ENCODE measurements at regions not wholly inside any gene's neighbourhood (a gene's known extent, or its start where the extent isn't known, plus 50 kb on each side); places are given as distances from the start of the nearest gene placed in this dataset.

DNA sequence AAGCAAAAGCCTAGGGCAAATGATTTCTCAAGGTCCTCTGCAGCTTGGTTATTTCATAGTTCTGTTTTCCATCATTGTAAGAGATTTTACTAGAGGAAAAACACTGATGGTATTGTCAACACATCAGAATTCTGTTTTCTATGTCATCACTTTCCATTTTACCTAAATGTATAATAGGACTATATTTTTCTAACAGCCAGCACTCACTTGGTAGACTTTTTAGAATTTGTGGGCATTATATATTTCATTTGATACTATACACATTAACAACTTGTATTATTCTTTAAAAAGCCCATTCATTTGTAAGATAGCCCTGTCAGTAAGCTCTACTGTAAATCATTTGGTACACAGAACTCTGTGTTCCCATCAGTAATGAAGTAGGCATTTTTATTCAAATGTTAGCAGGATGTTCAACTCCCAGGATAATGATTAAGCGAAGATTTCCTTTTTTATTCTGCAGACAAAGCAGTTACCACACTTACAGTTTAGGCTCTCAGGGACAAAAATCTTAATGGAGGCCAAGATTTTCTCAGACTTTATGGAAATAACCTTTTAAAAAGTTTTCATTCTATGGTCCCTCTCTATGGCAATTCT, 143.6 kb upstream of the TEX13C start:
- no peak for ATAC-seq (ENCODE audit: low read depth)
- H3K9ac ChIP-seq (ENCODE audit: low read length), result no peak overlapping the region
- no peaks in the 10 kb centered on the region for H3K9me3 Mint-ChIP-seq (ENCODE audit: insufficient read depth)
- no peaks in the 10 kb centered on the region for H3K4me1 ChIP-seq (ENCODE audit: control insufficient read depth in 2 of 2, insufficient read depth in 2 of 2, low read length in 2 of 2)
- no peaks in the 10 kb centered on the region for H3K36me3 ChIP-seq (replicated peaks in 1 of 2; ENCODE audit: control extremely low read depth in 1 of 2, control insufficient read depth in 1 of 2, extremely low read depth in 1 of 2, insufficient read depth in 2 of 2, low read length in 1 of 2)
- H3K4me3 ChIP-seq (ENCODE audit: control extremely low read depth in 1 of 5, extremely low read depth in 1 of 5, insufficient read depth in 1 of 5, low read depth in 2 of 5, low read length in 4 of 5), result no peak overlapping the region
- WGBS (ENCODE audit: insufficient coverage), result no CpG with 5 or more reads among the region's 1 CpG
- intact Hi-C loops (cut with micrococcal nuclease), result no loop called here
- POLR2A ChIA-PET, result no interaction called here
- no peak overlapping the region for H3K27ac ChIP-seq (ENCODE audit: low read length in 2 of 2)
- no peaks in the 10 kb centered on the region for H3K27me3 Mint-ChIP-seq
- H4K20me1 ChIP-seq (ENCODE audit: control insufficient read depth, insufficient read depth, low read length, poor library complexity, severe bottlenecking), result no peaks in the 10 kb centered on the region
- H3K4me3 Mint-ChIP-seq, result no peak overlapping the region
- no peak overlapping the region for H3K4me2 ChIP-seq (replicated peaks; ENCODE audit: low read depth, low read length, poor library complexity, severe bottlenecking)
- CTCF ChIA-PET, result no interaction called here
- no peak overlapping the region for H3K27ac Mint-ChIP-seq
- TF ChIP-seq EZH2 (IDR thresholded peaks at IDR 0.05; ENCODE audit: borderline replicate concordance, insufficient read depth, low read depth, low read length, poor library complexity, severe bottlenecking), result no peak
- TF ChIP-seq, protein P1, sequence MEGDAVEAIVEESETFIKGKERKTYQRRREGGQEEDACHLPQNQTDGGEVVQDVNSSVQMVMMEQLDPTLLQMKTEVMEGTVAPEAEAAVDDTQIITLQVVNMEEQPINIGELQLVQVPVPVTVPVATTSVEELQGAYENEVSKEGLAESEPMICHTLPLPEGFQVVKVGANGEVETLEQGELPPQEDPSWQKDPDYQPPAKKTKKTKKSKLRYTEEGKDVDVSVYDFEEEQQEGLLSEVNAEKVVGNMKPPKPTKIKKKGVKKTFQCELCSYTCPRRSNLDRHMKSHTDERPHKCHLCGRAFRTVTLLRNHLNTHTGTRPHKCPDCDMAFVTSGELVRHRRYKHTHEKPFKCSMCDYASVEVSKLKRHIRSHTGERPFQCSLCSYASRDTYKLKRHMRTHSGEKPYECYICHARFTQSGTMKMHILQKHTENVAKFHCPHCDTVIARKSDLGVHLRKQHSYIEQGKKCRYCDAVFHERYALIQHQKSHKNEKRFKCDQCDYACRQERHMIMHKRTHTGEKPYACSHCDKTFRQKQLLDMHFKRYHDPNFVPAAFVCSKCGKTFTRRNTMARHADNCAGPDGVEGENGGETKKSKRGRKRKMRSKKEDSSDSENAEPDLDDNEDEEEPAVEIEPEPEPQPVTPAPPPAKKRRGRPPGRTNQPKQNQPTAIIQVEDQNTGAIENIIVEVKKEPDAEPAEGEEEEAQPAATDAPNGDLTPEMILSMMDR (IDR thresholded peaks at IDR 0.05), result no peak
- no peak for DNase-seq
- H3K27me3 ChIP-seq (replicated peaks in 1 of 4; ENCODE audit: control extremely low read depth in 1 of 4, control insufficient read depth in 3 of 4, insufficient read depth in 4 of 4, low read length in 3 of 4), result no peaks in the 10 kb centered on the region
- H3K4me1 Mint-ChIP-seq, result no peaks in the 10 kb centered on the region
- H3K9me3 ChIP-seq (ENCODE audit: control extremely low read depth in 1 of 3, control insufficient read depth in 2 of 3, insufficient read depth in 1 of 3, low read length in 2 of 3), result no peaks in the 10 kb centered on the region
- H3K79me2 ChIP-seq (ENCODE audit: control insufficient read depth, insufficient read depth, low read length), result no peaks in the 10 kb centered on the region
- no peak overlapping the region for H2AFZ ChIP-seq (ENCODE audit: insufficient read depth, low read depth, low read length, poor library complexity, severe bottlenecking)

DNA sequence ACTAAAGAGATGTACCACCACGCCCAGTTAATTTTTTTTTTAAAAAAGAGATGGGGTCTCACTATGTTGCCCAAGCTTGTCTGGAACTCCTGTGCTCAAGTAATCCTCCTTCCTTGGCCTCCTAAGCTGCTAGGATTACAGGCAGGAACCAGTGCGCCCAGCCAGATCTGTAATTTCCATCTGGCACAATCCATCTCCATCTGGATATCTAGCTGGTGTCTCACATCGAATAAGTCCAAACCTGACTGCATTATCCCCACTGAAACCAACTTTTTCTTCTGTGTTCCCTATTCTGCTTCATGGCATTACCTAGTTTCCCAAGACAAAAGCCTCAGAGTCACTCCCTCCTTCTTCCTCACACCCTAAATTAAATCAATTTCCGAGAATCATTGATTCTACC, 125.8 kb upstream of the TEX13C start:
- no peak overlapping the region for H3K9ac ChIP-seq (ENCODE audit: low read length)
- H3K79me2 ChIP-seq (ENCODE audit: control insufficient read depth, insufficient read depth, low read length), result no peaks in the 10 kb centered on the region
- no peaks in the 10 kb centered on the region for H3K9me3 ChIP-seq (ENCODE audit: control extremely low read depth in 1 of 3, control insufficient read depth in 2 of 3, insufficient read depth in 1 of 3, low read length in 2 of 3)
- no peak overlapping the region for H2AFZ ChIP-seq (ENCODE audit: insufficient read depth, low read depth, low read length, poor library complexity, severe bottlenecking)
- intact Hi-C loops (cut with micrococcal nuclease), result no loop called here
- H3K36me3 ChIP-seq (replicated peaks in 1 of 2; ENCODE audit: control extremely low read depth in 1 of 2, control insufficient read depth in 1 of 2, extremely low read depth in 1 of 2, insufficient read depth in 2 of 2, low read length in 1 of 2), result no peaks in the 10 kb centered on the region
- ATAC-seq (ENCODE audit: low read depth), result no peak
- DNase-seq, result no peak
- WGBS (ENCODE audit: insufficient coverage), result 67% methylated on average over 1 of the region's 4 CpGs
- H3K4me1 ChIP-seq (ENCODE audit: control insufficient read depth in 2 of 2, insufficient read depth in 2 of 2, low read length in 2 of 2), result no peaks in the 10 kb centered on the region
- Mint-ChIP-seq H3K27me3 (peaks cover 4% of the 10 kb centered on the region), H3K4me1 (no peaks in the 10 kb centered on the region), H3K9me3 (ENCODE audit: insufficient read depth) (no peaks in the 10 kb centered on the region), H3K27ac (no peak overlapping the region), H3K4me3 (no peak overlapping the region)
- CTCF ChIA-PET, result no interaction called here
- H3K27me3 ChIP-seq (replicated peaks in 1 of 4; ENCODE audit: control extremely low read depth in 1 of 4, control insufficient read depth in 3 of 4, insufficient read depth in 4 of 4, low read length in 3 of 4), result no peaks in the 10 kb centered on the region
- no peaks in the 10 kb centered on the region for H4K20me1 ChIP-seq (ENCODE audit: control insufficient read depth, insufficient read depth, low read length, poor library complexity, severe bottlenecking)
- POLR2A ChIA-PET, result no interaction called here
- no peak overlapping the region for H3K27ac ChIP-seq (ENCODE audit: low read length in 2 of 2)
- no peak overlapping the region for H3K4me2 ChIP-seq (replicated peaks; ENCODE audit: low read depth, low read length, poor library complexity, severe bottlenecking)
- H3K4me3 ChIP-seq (ENCODE audit: control extremely low read depth in 1 of 5, extremely low read depth in 1 of 5, insufficient read depth in 1 of 5, low read depth in 2 of 5, low read length in 4 of 5), result no peak overlapping the region
- no peak for TF ChIP-seq EZH2 (IDR thresholded peaks at IDR 0.05; ENCODE audit: borderline replicate concordance, insufficient read depth, low read depth, low read length, poor library complexity, severe bottlenecking)
- TF ChIP-seq, protein P1 (IDR thresholded peaks at IDR 0.05), result no peak
